Astrocyte of the cerebellum (primary cell): ENCODE measurements at regions not wholly inside any gene's neighbourhood (a gene's known extent, or its start where the extent isn't known, plus 50 kb on each side); places are given as distances from the start of the nearest gene placed in this dataset.

Experiments
- DNase-seq: peaks from one replicate; pipeline ENCODE4 v3.0.0-alpha.2; 2011; ENCODE audit warnings: low read depth
- H3K4me3 ChIP-seq: 2 replicates; pipeline ENCODE4 v1.5.1; 2011; ENCODE audit warnings: mild to moderate bottlenecking, low read depth, low read length, moderate library complexity
- CTCF ChIP-seq: IDR thresholded peaks from 2 replicates; pipeline ENCODE4 v1.5.1; 2012; ENCODE audit warnings: low read length, low read depth, moderate library complexity, mild to moderate bottlenecking; ENCODE audit errors: missing control alignments
- in situ Hi-C: cut with HindIII; loops from 2 replicates; pipeline ENCODE4 v1.10.0; 2017; ENCODE audit warnings: low sequenced_read_pairs

- no peak for TF ChIP-seq CTCF
- no peak overlapping the region for H3K4me3 ChIP-seq
- no peak for DNase-seq
- in situ Hi-C loops, result no loop called here
These were observed 393.0 kb downstream of the FSCB start for GRCh38 chr14:44113769-44114730.

GRCh38 chr14:44112774-44113460, 394.2 kb downstream of the FSCB start:
- TF ChIP-seq CTCF, result no peak

GRCh38 chr14:44109036-44109435, 398.0 kb downstream of the FSCB start:
- in situ Hi-C loops, result no loop called here
- H3K4me3 ChIP-seq, result no peak overlapping the region
- TF ChIP-seq CTCF, result no peak
- DNase-seq, result no peak

More at GRCh38 chr14:44112774-44113460, 394.2 kb downstream of the FSCB start:
- in situ Hi-C loops, result no loop called here
- no peak overlapping the region for H3K4me3 ChIP-seq
- DNase-seq, result no peak

GRCh38 chr14:44108601-44109000, 398.5 kb downstream of the FSCB start:
- DNase-seq, result no peak
- in situ Hi-C loops, result no loop called here
- H3K4me3 ChIP-seq, result no peak overlapping the region
- no peak for TF ChIP-seq CTCF

GRCh38 chr14:44107156-44107555, 399.9 kb downstream of the FSCB start:
- no peak for TF ChIP-seq CTCF
- no peak overlapping the region for H3K4me3 ChIP-seq
- in situ Hi-C loops, result no loop called here
- DNase-seq, result no peak

GRCh38 chr14:44099743-44100488, 407.2 kb downstream of the FSCB start:
- H3K4me3 ChIP-seq, result no peak overlapping the region
- DNase-seq, result no peak
- in situ Hi-C loops, result no loop called here
- no peak for TF ChIP-seq CTCF
